Mesodermal cell (in vitro differentiated cells): ENCODE measurements at regions not wholly inside any gene's neighbourhood (a gene's known extent, or its start where the extent isn't known, plus 50 kb on each side); places are given as distances from the start of the nearest gene placed in this dataset.
"Not testable (repeated sequence)": the region's sequence is repeated elsewhere in the genome, so short reads cannot be mapped to it uniquely, and the experiment has no call there.

ENCODE experiments used
- H3K27ac ChIP-seq: 2 replicates; pipeline ENCODE4 v1.7.0; 2013; ENCODE audit warnings: mild to moderate bottlenecking, low read depth, low read length, moderate library complexity; ENCODE audit not compliant: severe bottlenecking
- H3K36me3 ChIP-seq: 2 replicates; pipeline ENCODE4 v1.7.1; 2013; ENCODE audit warnings: mild to moderate bottlenecking, low read length, moderate library complexity; ENCODE audit not compliant: control insufficient read depth, insufficient read depth
- H3K4me1 ChIP-seq: one replicate; pipeline ENCODE4 v1.7.1; 2013; ENCODE audit warnings: mild to moderate bottlenecking, low read length; ENCODE audit not compliant: insufficient read depth, control insufficient read depth, poor library complexity, severe bottlenecking
- H3K4me3 ChIP-seq: 2 replicates; pipeline ENCODE4 v1.7.0; 2013; ENCODE audit warnings: low read length, control low read depth, mild to moderate bottlenecking; ENCODE audit not compliant: insufficient read depth, poor library complexity, severe bottlenecking; ENCODE audit errors: extremely low read depth
- H3K9me3 ChIP-seq: 2 replicates; pipeline ENCODE4 v1.7.1; 2013; ENCODE audit warnings: mild to moderate bottlenecking, low read length, moderate library complexity; ENCODE audit not compliant: control insufficient read depth
- WGBS, 2 experiments: methylation state at CpG; one replicate each; pipeline ENCODE4 v1.1.5; 2013; ENCODE audit warnings: missing lambda C conversion rate in 2 of 2; ENCODE audit not compliant: insufficient coverage in 2 of 2; 5-methylcytosine and 5-hydroxymethylcytosine counted together

- H3K36me3 ChIP-seq: no peaks in the 10 kb centered on the region
- no peak overlapping the region for H3K27ac ChIP-seq
- no peaks in the 10 kb centered on the region for H3K9me3 ChIP-seq
- no peak overlapping the region for H3K4me3 ChIP-seq
- no peaks in the 10 kb centered on the region for H3K4me1 ChIP-seq
- 90 to 95% methylated on average over 15 to 17 of the region's 23 CpGs for WGBS, 2 experiments
These were observed 207.6 kb downstream of the NPIPB11 start for GRCh38 chr16:29198731-29199521.

GRCh38 chr16:29198231-29198630 is 208.3 kb downstream of the NPIPB11 start:
- no peaks in the 10 kb centered on the region for H3K4me1 ChIP-seq
- WGBS, 2 experiments: 90 to 94% methylated on average over 4 of the region's 4 CpGs
- no peak overlapping the region for H3K4me3 ChIP-seq
- no peak overlapping the region for H3K27ac ChIP-seq
- H3K9me3 ChIP-seq: no peaks in the 10 kb centered on the region
- no peaks in the 10 kb centered on the region for H3K36me3 ChIP-seq

DNA sequence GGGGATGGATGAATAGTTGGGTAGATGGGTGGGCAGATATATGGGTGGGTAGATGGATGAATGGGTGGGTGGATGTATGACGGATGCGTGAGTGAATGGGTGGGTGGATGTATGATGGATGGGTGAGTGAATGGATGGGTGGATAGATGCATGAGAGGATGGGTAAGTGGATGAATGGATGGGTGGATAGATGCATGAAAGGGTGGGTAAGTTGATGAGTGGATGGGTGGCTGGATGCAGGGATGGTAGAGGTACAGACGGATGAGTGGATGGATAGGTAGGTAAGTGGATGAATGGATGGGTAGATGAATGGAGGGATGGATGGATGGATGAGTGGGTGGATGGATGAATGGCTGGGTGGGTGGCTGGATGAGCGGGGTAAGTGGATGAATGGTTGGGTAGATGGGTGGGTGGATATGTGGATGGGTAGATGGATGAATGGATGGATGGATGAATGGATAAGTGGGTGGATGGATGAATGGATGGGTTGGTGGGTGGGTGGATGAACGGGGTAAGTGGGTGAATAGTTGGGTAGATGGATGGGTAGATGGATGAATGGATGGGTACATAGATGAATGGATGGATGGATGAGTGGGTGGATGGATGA is 208.9 kb downstream of the NPIPB11 start:
- H3K36me3 ChIP-seq, H3K27ac ChIP-seq, H3K4me3 ChIP-seq, H3K4me1 ChIP-seq, H3K9me3 ChIP-seq: not testable (repeated sequence)
- 91% methylated on average over 4 to 5 of the region's 5 CpGs for WGBS, 2 experiments

DNA sequence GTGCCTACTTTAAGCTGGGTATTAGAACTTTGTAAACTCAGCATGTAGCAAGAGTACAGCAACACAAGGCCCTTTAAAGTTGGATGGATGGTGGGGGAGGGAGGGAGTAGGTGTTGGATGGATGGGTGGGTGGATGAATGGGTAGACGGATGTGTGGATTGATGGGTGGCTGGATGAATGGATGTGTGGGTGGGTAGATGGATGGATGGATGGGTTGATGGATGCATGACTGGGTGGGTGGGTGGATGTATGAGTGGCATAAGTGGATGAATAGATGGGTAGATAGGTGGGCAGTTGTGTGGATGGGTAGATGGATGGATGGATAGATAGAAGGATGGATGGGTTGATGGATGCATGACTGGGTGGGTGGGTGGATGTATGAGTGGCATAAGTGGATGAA is 209.8 kb downstream of the NPIPB11 start:
- H3K4me3 ChIP-seq, H3K27ac ChIP-seq, H3K4me1 ChIP-seq, H3K9me3 ChIP-seq, H3K36me3 ChIP-seq: not testable (repeated sequence)
- no CpG with 5 or more reads among the region's 1 CpG for WGBS, 2 experiments

DNA sequence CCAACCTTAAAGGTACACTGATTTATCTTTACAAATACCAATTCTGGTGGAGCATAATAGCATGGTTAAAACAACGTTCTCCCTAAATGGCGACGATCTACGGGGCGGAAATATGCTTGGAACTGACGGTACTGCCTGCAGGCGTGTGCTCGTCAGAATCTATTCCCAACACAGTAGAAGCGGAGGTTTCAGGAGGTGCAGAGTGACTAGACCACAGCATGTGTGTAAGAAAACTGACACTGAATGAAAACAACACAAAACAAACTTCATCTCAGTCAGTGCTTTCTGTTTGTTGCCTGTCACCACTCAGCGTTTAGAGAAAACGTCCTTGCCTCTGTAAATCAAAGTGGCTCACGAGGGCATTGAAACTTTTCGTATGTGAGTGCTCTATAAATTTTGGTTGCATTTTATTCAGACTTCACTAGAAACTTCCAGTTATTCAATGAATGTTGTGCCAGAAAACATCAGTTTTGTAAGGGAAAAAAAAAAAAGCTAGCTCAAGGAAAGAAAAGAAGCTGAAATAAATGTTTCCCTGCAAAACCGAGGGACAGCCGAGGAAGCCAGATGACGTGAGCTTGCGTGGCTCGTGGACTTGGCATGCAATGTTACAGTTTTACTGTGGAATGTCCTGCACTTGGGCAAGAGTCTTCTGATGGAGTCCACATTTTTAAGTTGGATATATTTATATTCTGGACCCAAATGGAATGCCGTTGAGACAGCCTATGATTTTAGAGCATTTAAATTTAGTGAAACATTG is 210.4 kb downstream of the LAT start:
- not testable (repeated sequence) for H3K4me3 ChIP-seq, H3K9me3 ChIP-seq, H3K4me1 ChIP-seq, H3K27ac ChIP-seq, H3K36me3 ChIP-seq
- 91 to 94% methylated on average over 14 of the region's 19 CpGs for WGBS, 2 experiments

- not testable (repeated sequence) for H3K9me3 ChIP-seq, H3K27ac ChIP-seq, H3K36me3 ChIP-seq, H3K4me1 ChIP-seq, H3K4me3 ChIP-seq
- WGBS, 2 experiments: 94 to 95% methylated on average over 3 to 12 of the region's 21 CpGs
These were observed 209.5 kb downstream of the LAT start for GRCh38 chr16:29194185-29194844.

DNA sequence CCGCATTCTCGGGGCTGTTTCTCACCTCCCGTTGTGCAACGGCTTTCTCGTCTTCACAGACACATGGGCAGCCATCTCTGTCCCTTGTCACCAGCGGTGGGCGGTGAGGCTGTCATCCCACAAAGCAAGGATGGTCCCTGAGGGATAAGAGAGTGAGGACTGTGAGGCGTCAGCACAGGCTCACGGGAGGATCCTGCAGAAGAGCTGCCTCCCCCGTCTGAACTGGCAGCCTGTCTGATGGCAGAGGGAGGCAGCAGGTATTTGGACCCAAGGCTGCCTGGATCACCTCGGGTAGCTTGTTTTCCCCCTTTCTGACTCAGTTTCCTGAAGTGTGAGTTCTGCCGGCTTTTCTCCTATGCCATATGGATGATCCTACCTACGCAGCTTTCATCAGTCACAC is 208.8 kb downstream of the LAT start:
- WGBS, 2 experiments: 86 to 91% methylated on average over 3 to 7 of the region's 13 CpGs
- H3K27ac ChIP-seq, H3K4me3 ChIP-seq, H3K9me3 ChIP-seq, H3K4me1 ChIP-seq, H3K36me3 ChIP-seq: not testable (repeated sequence)

DNA sequence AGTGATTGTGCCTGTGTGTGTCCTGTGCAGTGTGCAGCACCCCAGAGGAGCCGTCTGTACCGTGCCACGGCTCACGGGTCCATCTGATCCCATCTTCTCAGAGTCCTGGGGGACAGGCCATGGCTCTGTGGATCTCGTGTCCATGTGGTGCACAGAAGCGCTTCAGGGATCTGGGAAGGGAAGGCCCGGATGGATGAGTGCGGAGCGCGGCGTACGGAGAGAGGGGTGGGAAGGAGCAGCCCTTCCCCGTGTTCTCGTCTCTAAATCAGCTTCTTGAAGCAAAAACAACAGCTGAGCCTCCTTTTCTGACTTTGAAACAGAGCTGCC is 208.4 kb downstream of the LAT start:
- H3K4me1 ChIP-seq, H3K4me3 ChIP-seq, H3K36me3 ChIP-seq, H3K27ac ChIP-seq, H3K9me3 ChIP-seq: not testable (repeated sequence)
- 94 to 97% methylated on average over 12 to 13 of the region's 14 CpGs for WGBS, 2 experiments

GRCh38 chr16:29192329-29193247 is 207.7 kb downstream of the LAT start:
- no peaks in the 10 kb centered on the region for H3K4me1 ChIP-seq
- H3K4me3 ChIP-seq: no peak overlapping the region
- H3K36me3 ChIP-seq: no peaks in the 10 kb centered on the region
- WGBS, 2 experiments: 90 to 93% methylated on average over 15 to 17 of the region's 17 CpGs
- no peak overlapping the region for H3K27ac ChIP-seq
- H3K9me3 ChIP-seq: no peaks in the 10 kb centered on the region

DNA sequence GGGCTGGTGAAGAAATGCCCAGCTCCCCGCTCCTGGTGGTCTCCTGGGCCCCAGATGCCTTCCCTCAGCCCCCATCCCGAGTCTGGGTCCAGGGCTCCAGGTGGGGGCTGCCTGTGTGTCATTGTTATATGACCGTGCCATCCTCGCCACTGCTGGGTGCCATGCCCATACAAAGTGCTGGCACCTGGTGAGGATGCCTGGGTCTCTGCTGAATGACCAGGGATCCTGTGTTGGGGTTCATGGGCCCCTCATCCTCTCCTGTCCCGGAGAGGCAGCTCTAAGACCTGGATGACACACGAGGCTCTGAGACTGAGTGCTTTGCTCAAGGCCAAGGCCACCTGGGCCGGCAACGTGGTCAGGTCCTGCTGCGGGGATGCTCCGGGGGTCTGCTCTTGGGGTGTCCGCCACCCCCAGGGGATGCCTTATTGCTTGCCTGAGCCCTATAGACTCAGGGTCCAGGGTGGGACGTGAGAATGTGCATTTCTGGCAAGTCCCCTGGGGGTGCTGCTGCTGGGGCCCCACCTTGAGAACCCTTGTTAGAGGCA is 206.9 kb downstream of the LAT start:
- H3K27ac ChIP-seq, H3K36me3 ChIP-seq, H3K4me1 ChIP-seq, H3K4me3 ChIP-seq, H3K9me3 ChIP-seq: not testable (repeated sequence)
- 97 to 100% methylated on average over 1 to 6 of the region's 12 CpGs for WGBS, 2 experiments
